HEK293 (cell line): ENCODE measurements at regions not wholly inside any gene's neighbourhood (a gene's known extent, or its start where the extent isn't known, plus 50 kb on each side); places are given as distances from the start of the nearest gene placed in this dataset.

Experiments
- CTCF ChIA-PET: fragments of 350-600 bp; formaldehyde crosslinking; extraction: SDS; loops from one replicate; lab custom pipeline; 2021; ENCODE audit warnings: antibody characterized with exemption; lab: Yijun Ruan, JAX
- POLR2A ChIA-PET: fragments of 300-600 bp; formaldehyde crosslinking; extraction: SDS; loops from one replicate; lab custom pipeline; 2020; ENCODE audit warnings: antibody characterized with exemption, inconsistent platforms; lab: Yijun Ruan, JAX
- H3K27ac ChIP-seq: fragments of 200-500 bp; sonication (Bioruptor generic); 2 replicates; pipeline ENCODE4 v1.5.1; 2014; ENCODE audit warnings: low read depth, low read length, control low read depth, inconsistent platforms; ENCODE audit errors: extremely low read depth
- H3K36me3 ChIP-seq, 2 experiments: fragments of 200-500 bp in 1 of 2; sonication (Bioruptor generic) in 1 of 2; 1 replicate in 1 of 2; 2 replicates in 1 of 2; pipeline ENCODE4 v1.5.1; 2014 to 2017; ENCODE audit warnings: inconsistent platforms in 2 of 2, low read length in 2 of 2; ENCODE audit not compliant: control insufficient read depth in 2 of 2, insufficient read depth in 1 of 2
- H3K4me1 ChIP-seq: fragments of 200-500 bp; sonication (Bioruptor generic); 2 replicates; pipeline ENCODE4 v1.5.1; 2014; ENCODE audit warnings: mild to moderate bottlenecking, low read length, inconsistent platforms; ENCODE audit not compliant: control insufficient read depth, insufficient read depth
- H3K4me3 ChIP-seq: 2 replicates; pipeline ENCODE4 v1.5.1; 2011; ENCODE audit warnings: low read depth, mild to moderate bottlenecking, control low read depth, low read length, moderate library complexity
- H3K9me3 ChIP-seq: fragments of 200-500 bp; sonication (Bioruptor generic); 2 replicates; pipeline ENCODE4 v1.5.1; 2014; ENCODE audit warnings: low read depth, low read length, inconsistent platforms; ENCODE audit not compliant: control insufficient read depth, insufficient read depth
- MZF1 ChIP-seq: fragments of 450-650 bp; formaldehyde crosslinking; IDR thresholded peaks from 2 replicates; pipeline ENCODE4 v1.5.1; 2017; ENCODE audit warnings: missing biosample characterization, missing genetic modification characterization, borderline replicate concordance
- REPIN1 ChIP-seq: fragments of 450-650 bp; formaldehyde crosslinking; IDR thresholded peaks from 2 replicates; pipeline ENCODE4 v1.5.1; 2017; ENCODE audit warnings: missing biosample characterization, missing genetic modification characterization, low read depth
- SCRT1 ChIP-seq: fragments of 450-650 bp; formaldehyde crosslinking; IDR thresholded peaks from 2 replicates; pipeline ENCODE4 v1.5.1; 2016; ENCODE audit warnings: missing biosample characterization, missing genetic modification characterization, borderline replicate concordance
- ZNF121 ChIP-seq: fragments of 450-650 bp; formaldehyde crosslinking; IDR thresholded peaks from 2 replicates; pipeline ENCODE4 v1.5.1; 2016; ENCODE audit warnings: missing biosample characterization, missing genetic modification characterization
- ZNF2 ChIP-seq: fragments of 450-650 bp; formaldehyde crosslinking; IDR thresholded peaks from 2 replicates; pipeline ENCODE4 v1.5.1; 2016; ENCODE audit warnings: missing biosample characterization, missing genetic modification characterization
- ZNF211 ChIP-seq: fragments of 450-650 bp; formaldehyde crosslinking; IDR thresholded peaks from 2 replicates; pipeline ENCODE4 v1.5.1; 2016; ENCODE audit warnings: low read depth, missing biosample characterization, missing genetic modification characterization
- ZNF394 ChIP-seq: fragments of 450-650 bp; formaldehyde crosslinking; IDR thresholded peaks from 2 replicates; pipeline ENCODE4 v1.5.1; 2016; ENCODE audit warnings: missing biosample characterization, missing genetic modification characterization, mild to moderate bottlenecking, moderate library complexity, borderline replicate concordance
- ZNF510 ChIP-seq: fragments of 450-650 bp; formaldehyde crosslinking; IDR thresholded peaks from 2 replicates; pipeline ENCODE4 v1.5.1; 2018; ENCODE audit warnings: mild to moderate bottlenecking, missing genetic modification characterization, missing biosample characterization; ENCODE audit not compliant: insufficient replicate concordance
- TF ChIP-seq, protein P1 (sequence below): fragments of 450-650 bp; formaldehyde crosslinking; IDR thresholded peaks from 2 replicates; pipeline ENCODE4 v1.5.1; 2017; ENCODE audit warnings: missing biosample characterization, missing genetic modification characterization
- TF ChIP-seq, protein P2 (sequence below): fragments of 450-650 bp; formaldehyde crosslinking; IDR thresholded peaks from 2 replicates; pipeline ENCODE4 v1.5.1; 2016; ENCODE audit warnings: missing biosample characterization, missing genetic modification characterization
- TF ChIP-seq, protein P3 (sequence below): fragments of 450-650 bp; formaldehyde crosslinking; IDR thresholded peaks from 2 replicates; pipeline ENCODE4 v1.5.1; 2016; ENCODE audit warnings: missing biosample characterization, missing genetic modification characterization
- TF ChIP-seq, protein P4 (sequence below): fragments of 450-650 bp; formaldehyde crosslinking; IDR thresholded peaks from 2 replicates; pipeline ENCODE4 v1.5.1; 2016; ENCODE audit warnings: missing biosample characterization, missing genetic modification characterization
- TF ChIP-seq, protein P5 (sequence below): fragments of 450-650 bp; formaldehyde crosslinking; IDR thresholded peaks from 2 replicates; pipeline ENCODE4 v1.5.1; 2016; ENCODE audit warnings: missing biosample characterization, missing genetic modification characterization, borderline replicate concordance
- TF ChIP-seq, protein P6 (sequence below): fragments of 450-650 bp; formaldehyde crosslinking; IDR thresholded peaks from 2 replicates; pipeline ENCODE4 v1.5.1; 2016; ENCODE audit warnings: missing biosample characterization, missing genetic modification characterization
- TF ChIP-seq, protein P7 (sequence below): fragments of 450-650 bp; formaldehyde crosslinking; IDR thresholded peaks from 2 replicates; pipeline ENCODE4 v1.5.1; 2016; ENCODE audit warnings: missing biosample characterization, missing genetic modification characterization

DNA sequence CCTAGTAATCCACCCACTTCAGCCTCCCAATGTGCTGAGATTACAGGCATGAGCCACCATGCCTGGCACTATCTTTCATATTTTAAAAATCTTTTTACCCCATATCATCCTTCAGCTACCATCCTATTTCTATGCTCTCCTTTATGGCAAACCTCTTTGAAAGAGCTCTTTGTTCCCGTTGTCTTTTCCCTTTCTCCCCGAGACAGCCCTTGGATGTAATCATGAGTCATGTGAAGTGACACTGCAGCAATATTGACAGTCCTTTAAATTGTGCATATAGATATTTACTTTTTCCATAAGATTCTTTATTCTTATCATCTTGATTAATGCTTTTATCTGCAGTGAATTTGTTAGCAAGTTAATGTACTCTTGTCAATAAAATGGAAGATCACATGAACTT is 286.6 kb downstream of the ANKRD7 start (continued):
- TF ChIP-seq, protein P1, sequence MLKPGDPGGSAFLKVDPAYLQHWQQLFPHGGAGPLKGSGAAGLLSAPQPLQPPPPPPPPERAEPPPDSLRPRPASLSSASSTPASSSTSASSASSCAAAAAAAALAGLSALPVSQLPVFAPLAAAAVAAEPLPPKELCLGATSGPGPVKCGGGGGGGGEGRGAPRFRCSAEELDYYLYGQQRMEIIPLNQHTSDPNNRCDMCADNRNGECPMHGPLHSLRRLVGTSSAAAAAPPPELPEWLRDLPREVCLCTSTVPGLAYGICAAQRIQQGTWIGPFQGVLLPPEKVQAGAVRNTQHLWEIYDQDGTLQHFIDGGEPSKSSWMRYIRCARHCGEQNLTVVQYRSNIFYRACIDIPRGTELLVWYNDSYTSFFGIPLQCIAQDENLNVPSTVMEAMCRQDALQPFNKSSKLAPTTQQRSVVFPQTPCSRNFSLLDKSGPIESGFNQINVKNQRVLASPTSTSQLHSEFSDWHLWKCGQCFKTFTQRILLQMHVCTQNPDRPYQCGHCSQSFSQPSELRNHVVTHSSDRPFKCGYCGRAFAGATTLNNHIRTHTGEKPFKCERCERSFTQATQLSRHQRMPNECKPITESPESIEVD (tag by site-specific recombination), result no peak

DNA sequence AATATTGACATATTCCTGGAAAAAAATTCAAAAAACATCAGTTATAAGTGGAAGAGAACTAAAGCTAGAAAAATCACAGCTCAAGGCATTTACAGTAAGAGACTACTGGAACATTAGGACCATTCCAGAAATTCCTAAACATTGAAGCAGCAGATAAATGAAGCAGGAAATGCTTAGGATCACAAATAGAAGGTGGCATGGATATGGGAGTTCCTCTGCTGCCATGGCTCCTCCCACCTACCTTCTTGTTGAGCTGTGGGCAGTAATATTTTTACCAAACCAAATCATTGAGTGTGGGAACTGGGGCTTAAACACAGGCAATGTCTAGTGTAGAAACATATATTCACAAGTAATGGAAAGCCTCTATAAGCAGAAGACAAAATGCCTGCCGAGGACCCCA is 292.8 kb downstream of the ANKRD7 start:
- Histone ChIP-seq H3K36me3 (no peaks in the 10 kb centered on the region), H3K9me3 (no peaks in the 10 kb centered on the region), H3K4me3 (no peak overlapping the region), H3K27ac (no peak overlapping the region), H3K4me1 (no peaks in the 10 kb centered on the region)
- POLR2A ChIA-PET, result no interaction called here
- TF ChIP-seq REPIN1 (tag by site-specific recombination) (no peak), ZNF121 (tag by site-specific recombination) (no peak), ZNF394 (no peak), ZNF510 (tag by site-specific recombination) (no peak), ZNF211 (tag by site-specific recombination) (no peak), MZF1 (no peak), ZNF2 (tag by site-specific recombination) (no peak), SCRT1 (tag by site-specific recombination) (no peak)
- TF ChIP-seq, protein P2, sequence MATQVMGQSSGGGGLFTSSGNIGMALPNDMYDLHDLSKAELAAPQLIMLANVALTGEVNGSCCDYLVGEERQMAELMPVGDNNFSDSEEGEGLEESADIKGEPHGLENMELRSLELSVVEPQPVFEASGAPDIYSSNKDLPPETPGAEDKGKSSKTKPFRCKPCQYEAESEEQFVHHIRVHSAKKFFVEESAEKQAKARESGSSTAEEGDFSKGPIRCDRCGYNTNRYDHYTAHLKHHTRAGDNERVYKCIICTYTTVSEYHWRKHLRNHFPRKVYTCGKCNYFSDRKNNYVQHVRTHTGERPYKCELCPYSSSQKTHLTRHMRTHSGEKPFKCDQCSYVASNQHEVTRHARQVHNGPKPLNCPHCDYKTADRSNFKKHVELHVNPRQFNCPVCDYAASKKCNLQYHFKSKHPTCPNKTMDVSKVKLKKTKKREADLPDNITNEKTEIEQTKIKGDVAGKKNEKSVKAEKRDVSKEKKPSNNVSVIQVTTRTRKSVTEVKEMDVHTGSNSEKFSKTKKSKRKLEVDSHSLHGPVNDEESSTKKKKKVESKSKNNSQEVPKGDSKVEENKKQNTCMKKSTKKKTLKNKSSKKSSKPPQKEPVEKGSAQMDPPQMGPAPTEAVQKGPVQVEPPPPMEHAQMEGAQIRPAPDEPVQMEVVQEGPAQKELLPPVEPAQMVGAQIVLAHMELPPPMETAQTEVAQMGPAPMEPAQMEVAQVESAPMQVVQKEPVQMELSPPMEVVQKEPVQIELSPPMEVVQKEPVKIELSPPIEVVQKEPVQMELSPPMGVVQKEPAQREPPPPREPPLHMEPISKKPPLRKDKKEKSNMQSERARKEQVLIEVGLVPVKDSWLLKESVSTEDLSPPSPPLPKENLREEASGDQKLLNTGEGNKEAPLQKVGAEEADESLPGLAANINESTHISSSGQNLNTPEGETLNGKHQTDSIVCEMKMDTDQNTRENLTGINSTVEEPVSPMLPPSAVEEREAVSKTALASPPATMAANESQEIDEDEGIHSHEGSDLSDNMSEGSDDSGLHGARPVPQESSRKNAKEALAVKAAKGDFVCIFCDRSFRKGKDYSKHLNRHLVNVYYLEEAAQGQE (tag by site-specific recombination), result no peak
- TF ChIP-seq, protein P3, sequence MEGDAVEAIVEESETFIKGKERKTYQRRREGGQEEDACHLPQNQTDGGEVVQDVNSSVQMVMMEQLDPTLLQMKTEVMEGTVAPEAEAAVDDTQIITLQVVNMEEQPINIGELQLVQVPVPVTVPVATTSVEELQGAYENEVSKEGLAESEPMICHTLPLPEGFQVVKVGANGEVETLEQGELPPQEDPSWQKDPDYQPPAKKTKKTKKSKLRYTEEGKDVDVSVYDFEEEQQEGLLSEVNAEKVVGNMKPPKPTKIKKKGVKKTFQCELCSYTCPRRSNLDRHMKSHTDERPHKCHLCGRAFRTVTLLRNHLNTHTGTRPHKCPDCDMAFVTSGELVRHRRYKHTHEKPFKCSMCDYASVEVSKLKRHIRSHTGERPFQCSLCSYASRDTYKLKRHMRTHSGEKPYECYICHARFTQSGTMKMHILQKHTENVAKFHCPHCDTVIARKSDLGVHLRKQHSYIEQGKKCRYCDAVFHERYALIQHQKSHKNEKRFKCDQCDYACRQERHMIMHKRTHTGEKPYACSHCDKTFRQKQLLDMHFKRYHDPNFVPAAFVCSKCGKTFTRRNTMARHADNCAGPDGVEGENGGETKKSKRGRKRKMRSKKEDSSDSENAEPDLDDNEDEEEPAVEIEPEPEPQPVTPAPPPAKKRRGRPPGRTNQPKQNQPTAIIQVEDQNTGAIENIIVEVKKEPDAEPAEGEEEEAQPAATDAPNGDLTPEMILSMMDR (tag by site-specific recombination), result no peak
- TF ChIP-seq, protein P4, sequence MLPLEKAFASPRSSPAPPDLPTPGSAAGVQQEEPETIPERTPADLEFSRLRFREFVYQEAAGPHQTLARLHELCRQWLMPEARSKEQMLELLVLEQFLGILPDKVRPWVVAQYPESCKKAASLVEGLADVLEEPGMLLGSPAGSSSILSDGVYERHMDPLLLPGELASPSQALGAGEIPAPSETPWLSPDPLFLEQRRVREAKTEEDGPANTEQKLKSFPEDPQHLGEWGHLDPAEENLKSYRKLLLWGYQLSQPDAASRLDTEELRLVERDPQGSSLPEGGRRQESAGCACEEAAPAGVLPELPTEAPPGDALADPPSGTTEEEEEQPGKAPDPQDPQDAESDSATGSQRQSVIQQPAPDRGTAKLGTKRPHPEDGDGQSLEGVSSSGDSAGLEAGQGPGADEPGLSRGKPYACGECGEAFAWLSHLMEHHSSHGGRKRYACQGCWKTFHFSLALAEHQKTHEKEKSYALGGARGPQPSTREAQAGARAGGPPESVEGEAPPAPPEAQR, result no peak
- TF ChIP-seq, protein P5, sequence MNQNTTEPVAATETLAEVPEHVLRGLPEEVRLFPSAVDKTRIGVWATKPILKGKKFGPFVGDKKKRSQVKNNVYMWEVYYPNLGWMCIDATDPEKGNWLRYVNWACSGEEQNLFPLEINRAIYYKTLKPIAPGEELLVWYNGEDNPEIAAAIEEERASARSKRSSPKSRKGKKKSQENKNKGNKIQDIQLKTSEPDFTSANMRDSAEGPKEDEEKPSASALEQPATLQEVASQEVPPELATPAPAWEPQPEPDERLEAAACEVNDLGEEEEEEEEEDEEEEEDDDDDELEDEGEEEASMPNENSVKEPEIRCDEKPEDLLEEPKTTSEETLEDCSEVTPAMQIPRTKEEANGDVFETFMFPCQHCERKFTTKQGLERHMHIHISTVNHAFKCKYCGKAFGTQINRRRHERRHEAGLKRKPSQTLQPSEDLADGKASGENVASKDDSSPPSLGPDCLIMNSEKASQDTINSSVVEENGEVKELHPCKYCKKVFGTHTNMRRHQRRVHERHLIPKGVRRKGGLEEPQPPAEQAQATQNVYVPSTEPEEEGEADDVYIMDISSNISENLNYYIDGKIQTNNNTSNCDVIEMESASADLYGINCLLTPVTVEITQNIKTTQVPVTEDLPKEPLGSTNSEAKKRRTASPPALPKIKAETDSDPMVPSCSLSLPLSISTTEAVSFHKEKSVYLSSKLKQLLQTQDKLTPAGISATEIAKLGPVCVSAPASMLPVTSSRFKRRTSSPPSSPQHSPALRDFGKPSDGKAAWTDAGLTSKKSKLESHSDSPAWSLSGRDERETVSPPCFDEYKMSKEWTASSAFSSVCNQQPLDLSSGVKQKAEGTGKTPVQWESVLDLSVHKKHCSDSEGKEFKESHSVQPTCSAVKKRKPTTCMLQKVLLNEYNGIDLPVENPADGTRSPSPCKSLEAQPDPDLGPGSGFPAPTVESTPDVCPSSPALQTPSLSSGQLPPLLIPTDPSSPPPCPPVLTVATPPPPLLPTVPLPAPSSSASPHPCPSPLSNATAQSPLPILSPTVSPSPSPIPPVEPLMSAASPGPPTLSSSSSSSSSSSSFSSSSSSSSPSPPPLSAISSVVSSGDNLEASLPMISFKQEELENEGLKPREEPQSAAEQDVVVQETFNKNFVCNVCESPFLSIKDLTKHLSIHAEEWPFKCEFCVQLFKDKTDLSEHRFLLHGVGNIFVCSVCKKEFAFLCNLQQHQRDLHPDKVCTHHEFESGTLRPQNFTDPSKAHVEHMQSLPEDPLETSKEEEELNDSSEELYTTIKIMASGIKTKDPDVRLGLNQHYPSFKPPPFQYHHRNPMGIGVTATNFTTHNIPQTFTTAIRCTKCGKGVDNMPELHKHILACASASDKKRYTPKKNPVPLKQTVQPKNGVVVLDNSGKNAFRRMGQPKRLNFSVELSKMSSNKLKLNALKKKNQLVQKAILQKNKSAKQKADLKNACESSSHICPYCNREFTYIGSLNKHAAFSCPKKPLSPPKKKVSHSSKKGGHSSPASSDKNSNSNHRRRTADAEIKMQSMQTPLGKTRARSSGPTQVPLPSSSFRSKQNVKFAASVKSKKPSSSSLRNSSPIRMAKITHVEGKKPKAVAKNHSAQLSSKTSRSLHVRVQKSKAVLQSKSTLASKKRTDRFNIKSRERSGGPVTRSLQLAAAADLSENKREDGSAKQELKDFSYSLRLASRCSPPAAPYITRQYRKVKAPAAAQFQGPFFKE (tag by site-specific recombination), result no peak
- TF ChIP-seq, protein P6, sequence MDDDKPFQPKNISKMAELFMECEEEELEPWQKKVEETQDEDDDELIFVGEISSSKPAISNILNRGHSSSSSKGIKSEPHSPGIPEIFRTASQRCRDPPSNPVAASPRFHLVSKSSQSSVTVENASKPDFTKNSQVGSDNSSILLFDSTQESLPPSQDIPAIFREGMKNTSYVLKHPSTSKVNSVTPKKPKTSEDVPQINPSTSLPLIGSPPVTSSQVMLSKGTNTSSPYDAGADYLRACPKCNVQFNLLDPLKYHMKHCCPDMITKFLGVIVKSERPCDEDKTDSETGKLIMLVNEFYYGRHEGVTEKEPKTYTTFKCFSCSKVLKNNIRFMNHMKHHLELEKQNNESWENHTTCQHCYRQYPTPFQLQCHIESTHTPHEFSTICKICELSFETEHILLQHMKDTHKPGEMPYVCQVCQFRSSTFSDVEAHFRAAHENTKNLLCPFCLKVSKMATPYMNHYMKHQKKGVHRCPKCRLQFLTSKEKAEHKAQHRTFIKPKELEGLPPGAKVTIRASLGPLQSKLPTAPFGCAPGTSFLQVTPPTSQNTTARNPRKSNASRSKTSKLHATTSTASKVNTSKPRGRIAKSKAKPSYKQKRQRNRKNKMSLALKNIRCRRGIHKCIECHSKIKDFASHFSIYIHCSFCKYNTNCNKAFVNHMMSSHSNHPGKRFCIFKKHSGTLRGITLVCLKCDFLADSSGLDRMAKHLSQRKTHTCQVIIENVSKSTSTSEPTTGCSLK (tag by site-specific recombination), result no peak
- TF ChIP-seq, protein P7, sequence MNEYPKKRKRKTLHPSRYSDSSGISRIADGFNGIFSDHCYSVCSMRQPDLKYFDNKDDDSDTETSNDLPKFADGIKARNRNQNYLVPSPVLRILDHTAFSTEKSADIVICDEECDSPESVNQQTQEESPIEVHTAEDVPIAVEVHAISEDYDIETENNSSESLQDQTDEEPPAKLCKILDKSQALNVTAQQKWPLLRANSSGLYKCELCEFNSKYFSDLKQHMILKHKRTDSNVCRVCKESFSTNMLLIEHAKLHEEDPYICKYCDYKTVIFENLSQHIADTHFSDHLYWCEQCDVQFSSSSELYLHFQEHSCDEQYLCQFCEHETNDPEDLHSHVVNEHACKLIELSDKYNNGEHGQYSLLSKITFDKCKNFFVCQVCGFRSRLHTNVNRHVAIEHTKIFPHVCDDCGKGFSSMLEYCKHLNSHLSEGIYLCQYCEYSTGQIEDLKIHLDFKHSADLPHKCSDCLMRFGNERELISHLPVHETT (tag by site-specific recombination), result no peak
- CTCF ChIA-PET, result no interaction called here
